GM12875 (cell line): ENCODE measurements at regions not wholly inside any gene's neighbourhood (a gene's known extent, or its start where the extent isn't known, plus 50 kb on each side); places are given as distances from the start of the nearest gene placed in this dataset.

ENCODE experiments used
- H3K4me3 ChIP-seq: one replicate; pipeline ENCODE4 v1.5.1; 2011; ENCODE audit warnings: low read depth, low read length, control low read depth
- CTCF ChIP-seq: IDR thresholded peaks from 2 replicates; pipeline ENCODE4 v1.5.1; 2011; ENCODE audit warnings: low read depth, mild to moderate bottlenecking, control low read depth, inconsistent platforms, low read length, moderate library complexity, borderline replicate concordance; ENCODE audit not compliant: insufficient read depth

- no peak for TF ChIP-seq CTCF
- H3K4me3 ChIP-seq: no peak overlapping the region
Observed at GRCh38 chr2:120910956-120911951, 175.6 kb downstream of the GLI2 start.

DNA sequence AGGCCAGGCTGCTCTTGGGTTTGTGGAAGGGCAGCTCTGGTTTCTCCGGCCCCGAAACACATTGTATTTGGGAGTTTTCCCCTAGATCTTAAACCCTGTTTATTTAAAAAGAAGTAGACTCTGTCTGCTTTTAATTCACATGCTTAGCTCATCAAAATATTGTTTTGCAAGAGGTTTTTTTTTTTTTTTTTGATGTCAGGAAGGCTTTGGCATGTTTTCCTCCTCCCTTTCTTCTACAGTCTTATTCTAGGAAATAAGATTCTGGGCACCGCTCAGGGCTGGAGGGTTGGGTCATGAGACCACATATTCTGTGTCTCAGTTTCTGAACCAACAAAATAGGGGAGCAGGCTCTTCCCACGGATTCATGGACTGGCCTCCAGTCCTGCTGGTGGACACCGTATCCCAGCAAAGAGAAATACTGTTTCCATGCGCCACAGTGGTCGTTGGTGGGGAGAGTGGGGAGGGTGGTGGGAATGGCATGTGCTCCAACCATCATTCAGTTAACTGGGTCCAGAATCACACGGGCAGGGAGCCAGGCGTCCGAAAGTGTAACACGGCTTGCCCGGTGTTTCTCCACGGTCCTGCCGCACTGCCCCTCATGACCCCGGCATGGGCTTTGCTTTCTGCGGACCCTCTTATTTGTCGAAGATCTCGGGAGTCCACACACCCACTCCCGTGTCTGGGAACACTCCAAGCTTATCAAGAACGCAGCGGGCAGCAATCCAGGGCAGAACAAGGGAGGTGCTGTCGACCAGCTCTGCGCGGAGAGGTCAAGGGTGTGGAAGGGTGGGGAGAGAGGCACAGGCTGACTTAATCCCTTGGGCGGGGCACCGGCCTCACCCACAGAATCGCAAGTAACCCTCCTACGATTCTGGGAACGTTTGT, 176.7 kb downstream of the GLI2 start:
- no peak overlapping the region for H3K4me3 ChIP-seq
- no peak for TF ChIP-seq CTCF

DNA sequence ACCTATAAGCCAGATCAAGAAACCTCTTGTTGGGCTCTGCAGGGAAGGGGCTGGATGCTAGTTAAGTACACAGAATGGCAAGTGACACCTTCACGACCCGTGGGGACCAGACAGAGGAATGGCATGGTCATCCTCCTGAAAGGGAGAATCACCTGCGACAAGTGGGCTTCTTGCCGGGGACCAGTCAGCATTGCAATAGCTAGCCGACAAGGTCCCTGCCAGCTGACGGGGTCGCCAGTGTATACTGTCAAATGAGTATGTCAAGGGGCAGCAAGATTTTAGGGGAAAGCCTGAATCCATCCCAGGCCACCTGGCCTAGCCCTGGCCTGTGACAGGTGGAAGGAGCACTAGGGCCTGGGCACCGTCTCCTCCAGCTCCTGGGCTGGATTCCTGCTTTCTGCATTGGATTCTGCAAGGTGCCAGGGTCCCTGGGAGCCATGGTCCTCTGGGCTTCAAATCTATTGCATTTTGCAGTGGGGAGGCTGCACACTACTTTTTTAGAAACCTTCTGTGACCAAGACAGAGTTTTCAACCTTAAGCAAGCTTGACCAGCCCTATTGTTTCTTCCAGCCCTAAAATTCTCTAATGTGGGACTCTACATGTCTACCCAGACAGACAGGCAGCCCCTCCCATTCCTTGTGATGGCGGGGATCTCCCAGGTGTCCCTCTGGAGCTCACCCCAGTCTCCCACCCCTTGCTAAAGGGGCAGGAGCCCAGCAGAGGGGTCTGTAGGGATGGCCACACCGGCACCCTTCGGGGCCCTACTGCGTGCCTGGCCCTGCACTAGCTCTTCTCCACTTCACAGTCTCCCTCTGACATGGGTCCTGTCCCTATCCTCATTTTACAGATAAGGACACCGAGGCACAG, 178.5 kb downstream of the GLI2 start:
- TF ChIP-seq CTCF: no peak
- no peak overlapping the region for H3K4me3 ChIP-seq

GRCh38 chr2:120914839-120915521, 179.3 kb downstream of the GLI2 start:
- no peak overlapping the region for H3K4me3 ChIP-seq
- TF ChIP-seq CTCF: no peak

GRCh38 chr2:120915670-120916069, 180.0 kb downstream of the GLI2 start:
- no peak overlapping the region for H3K4me3 ChIP-seq
- TF ChIP-seq CTCF: no peak

DNA sequence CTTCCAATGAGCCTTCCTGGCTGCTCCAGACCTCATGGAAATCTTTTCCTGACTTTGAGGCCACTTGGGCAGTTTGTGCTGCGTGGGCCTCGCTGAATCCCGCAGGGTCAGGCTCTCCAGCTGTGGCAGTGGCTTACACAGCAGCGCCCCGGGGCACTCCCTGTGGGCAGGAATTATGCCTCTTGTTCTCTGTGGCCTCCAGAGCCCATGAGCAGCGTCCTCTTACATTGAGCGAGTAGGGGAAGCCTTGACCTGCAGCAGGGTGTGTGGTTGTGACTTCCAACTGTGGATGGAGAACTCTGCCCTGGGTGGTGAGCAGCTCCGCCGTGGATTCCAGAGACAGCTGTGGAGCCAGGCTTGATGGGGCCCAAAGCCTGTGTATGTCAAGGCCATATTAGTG, 180.8 kb downstream of the GLI2 start:
- TF ChIP-seq CTCF: no peak
- no peak overlapping the region for H3K4me3 ChIP-seq
